HepG2 (cell line): ENCODE measurements at regions not wholly inside any gene's neighbourhood (a gene's known extent, or its start where the extent isn't known, plus 50 kb on each side); places are given as distances from the start of the nearest gene placed in this dataset.

Experiments used
- GATAD2A ChIP-seq: IDR thresholded peaks from 2 replicates; pipeline ENCODE4 v1.6.1; 2016
- GLI4 ChIP-seq: sonication (generic); formaldehyde crosslinking; IDR thresholded peaks from 2 replicates; pipeline ENCODE4 v1.5.1; 2020; ENCODE audit warnings: missing genetic modification reagents, mild to moderate bottlenecking, moderate library complexity, borderline replicate concordance
- HOXA9 ChIP-seq: sonication (generic); formaldehyde crosslinking; IDR thresholded peaks from 2 replicates; pipeline ENCODE4 v1.8.1; 2022; ENCODE audit warnings: missing genetic modification reagents, mild to moderate bottlenecking, moderate library complexity, borderline replicate concordance
- POLR2AphosphoS5 ChIP-seq: IDR thresholded peaks from 2 replicates; pipeline ENCODE4 v1.6.1; 2012; ENCODE audit warnings: low read depth, low read length
- PTBP1 ChIP-seq: fragments of 200-400 bp; formaldehyde crosslinking; IDR thresholded peaks from 2 replicates; pipeline ENCODE4 v1.6.1; 2018; ENCODE audit warnings: low read length, low read depth; ENCODE audit not compliant: poor library complexity, severe bottlenecking
- RARA ChIP-seq: IDR thresholded peaks from 2 replicates; pipeline ENCODE4 v1.6.1; 2016; ENCODE audit warnings: missing genetic modification reagents, missing compliant biosample characterization
- REPIN1 ChIP-seq: sonication (generic); formaldehyde crosslinking; IDR thresholded peaks from 2 replicates; pipeline ENCODE4 v1.8.0; 2022; ENCODE audit warnings: missing genetic modification reagents, low read depth, mild to moderate bottlenecking, borderline replicate concordance
- SALL1 ChIP-seq: sonication (generic); formaldehyde crosslinking; IDR thresholded peaks from 2 replicates; pipeline ENCODE4 v1.8.0; 2022; ENCODE audit warnings: mild to moderate bottlenecking, missing genetic modification reagents
- SKI ChIP-seq: fragments of 450-650 bp; IDR thresholded peaks from one replicate; pipeline ENCODE4 v1.6.1; 2018; ENCODE audit warnings: mild to moderate bottlenecking; ENCODE audit not compliant: partially characterized antibody
- ZBTB7B ChIP-seq: sonication (generic); formaldehyde crosslinking; IDR thresholded peaks from 2 replicates; pipeline ENCODE4 v1.4.0; 2020; ENCODE audit warnings: missing genetic modification reagents
- ZNF331 ChIP-seq: sonication (generic); formaldehyde crosslinking; IDR thresholded peaks from 2 replicates; pipeline ENCODE4 v1.4.0; 2020; ENCODE audit warnings: missing genetic modification reagents
- ZNF350 ChIP-seq: sonication (generic); formaldehyde crosslinking; IDR thresholded peaks from 2 replicates; pipeline ENCODE4 v1.4.0; 2020; ENCODE audit warnings: mild to moderate bottlenecking, low read depth, missing genetic modification reagents, borderline replicate concordance
- ZNF746 ChIP-seq: sonication (generic); formaldehyde crosslinking; IDR thresholded peaks from 2 replicates; pipeline ENCODE4 v1.8.0; 2022; ENCODE audit warnings: mild to moderate bottlenecking, missing genetic modification reagents
- ZNF766 ChIP-seq: sonication (generic); formaldehyde crosslinking; IDR thresholded peaks from 2 replicates; pipeline ENCODE4 v1.5.0; 2020; ENCODE audit warnings: missing genetic modification reagents, borderline replicate concordance
- ZSCAN30 ChIP-seq: sonication (generic); formaldehyde crosslinking; IDR thresholded peaks from 2 replicates; pipeline ENCODE4 v1.5.0; 2020; ENCODE audit warnings: mild to moderate bottlenecking, missing genetic modification reagents
- TF ChIP-seq, protein P1 (sequence below): sonication (generic); formaldehyde crosslinking; IDR thresholded peaks from 2 replicates; pipeline ENCODE4 v1.9.0; 2022; ENCODE audit warnings: low read depth, missing genetic modification reagents
- TF ChIP-seq, protein P2 (sequence below): sonication (generic); formaldehyde crosslinking; IDR thresholded peaks from 2 replicates; pipeline ENCODE4 v1.5.1; 2020; ENCODE audit warnings: mild to moderate bottlenecking, missing genetic modification reagents, moderate library complexity
- TF ChIP-seq, protein P3 (sequence below): sonication (generic); formaldehyde crosslinking; IDR thresholded peaks from 2 replicates; pipeline ENCODE4 v1.4.0; 2020; ENCODE audit warnings: low read depth, mild to moderate bottlenecking, missing genetic modification reagents
- TF ChIP-seq, protein P4 (sequence below): sonication (generic); formaldehyde crosslinking; IDR thresholded peaks from 2 replicates; pipeline ENCODE4 v1.9.0; 2022; ENCODE audit warnings: missing genetic modification reagents, mild to moderate bottlenecking, borderline replicate concordance

DNA sequence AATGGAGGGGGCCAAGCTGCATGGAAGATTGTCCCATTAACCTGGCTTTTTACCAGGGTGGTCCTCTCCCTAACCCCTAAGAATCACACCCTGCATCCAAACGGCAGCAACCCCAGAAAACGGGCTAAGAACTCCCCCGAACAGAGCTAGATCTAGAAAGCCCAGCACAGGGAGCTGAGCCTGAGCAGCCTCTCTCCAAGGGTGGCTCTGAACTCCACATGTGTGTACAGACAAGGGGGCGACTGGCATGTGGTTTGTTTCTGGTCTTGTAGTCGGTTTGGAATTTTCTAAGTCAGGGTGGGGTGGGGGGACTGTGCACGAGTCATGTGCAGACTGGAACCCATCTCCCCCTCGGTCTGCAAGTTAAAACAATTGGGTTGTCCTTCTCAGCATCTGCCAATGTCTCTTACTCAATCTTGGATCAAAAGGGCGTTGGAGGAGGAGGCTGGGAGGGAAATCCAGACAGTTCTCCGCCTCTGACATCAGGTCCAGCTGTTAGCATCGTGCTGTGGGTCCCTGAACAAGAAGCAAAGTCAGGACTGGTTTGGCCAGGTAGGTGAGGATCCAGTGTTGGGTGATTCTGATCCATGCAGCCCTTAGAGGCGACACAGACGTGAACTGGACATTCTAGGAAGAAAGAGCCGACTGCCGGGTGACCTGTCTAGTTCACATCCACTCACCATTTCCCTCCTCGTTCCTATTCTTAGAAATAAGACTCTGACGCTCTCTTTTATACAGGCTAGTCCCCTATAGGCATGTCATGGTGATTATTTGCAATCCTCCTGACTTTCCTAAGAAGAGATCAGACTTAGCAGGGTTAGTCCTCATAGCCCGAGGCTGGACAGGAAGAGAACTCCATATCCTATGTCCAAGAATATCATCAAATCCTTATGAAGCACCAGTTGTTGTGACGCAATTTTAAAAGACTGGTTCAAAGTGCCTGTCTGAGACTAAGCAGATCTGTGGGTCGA, 381.8 kb downstream of the SOX9 start (continued):
- TF ChIP-seq, protein P1, sequence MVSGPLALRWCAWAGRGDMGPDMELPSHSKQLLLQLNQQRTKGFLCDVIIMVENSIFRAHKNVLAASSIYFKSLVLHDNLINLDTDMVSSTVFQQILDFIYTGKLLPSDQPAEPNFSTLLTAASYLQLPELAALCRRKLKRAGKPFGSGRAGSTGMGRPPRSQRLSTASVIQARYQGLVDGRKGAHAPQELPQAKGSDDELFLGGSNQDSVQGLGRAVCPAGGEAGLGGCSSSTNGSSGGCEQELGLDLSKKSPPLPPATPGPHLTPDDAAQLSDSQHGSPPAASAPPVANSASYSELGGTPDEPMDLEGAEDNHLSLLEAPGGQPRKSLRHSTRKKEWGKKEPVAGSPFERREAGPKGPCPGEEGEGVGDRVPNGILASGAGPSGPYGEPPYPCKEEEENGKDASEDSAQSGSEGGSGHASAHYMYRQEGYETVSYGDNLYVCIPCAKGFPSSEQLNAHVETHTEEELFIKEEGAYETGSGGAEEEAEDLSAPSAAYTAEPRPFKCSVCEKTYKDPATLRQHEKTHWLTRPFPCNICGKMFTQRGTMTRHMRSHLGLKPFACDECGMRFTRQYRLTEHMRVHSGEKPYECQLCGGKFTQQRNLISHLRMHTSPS (CRISPR knock-in tag) = peak; percentile 43; the same call in 1 of the 2 replicates
- peak; percentile 75 for TF ChIP-seq REPIN1 (CRISPR knock-in tag)
- no peak for TF ChIP-seq PTBP1
- TF ChIP-seq ZSCAN30 (CRISPR knock-in tag) = 0 out of 2 replicates have a peak, but pooled peaks have one; percentile 7
- TF ChIP-seq, protein P2, sequence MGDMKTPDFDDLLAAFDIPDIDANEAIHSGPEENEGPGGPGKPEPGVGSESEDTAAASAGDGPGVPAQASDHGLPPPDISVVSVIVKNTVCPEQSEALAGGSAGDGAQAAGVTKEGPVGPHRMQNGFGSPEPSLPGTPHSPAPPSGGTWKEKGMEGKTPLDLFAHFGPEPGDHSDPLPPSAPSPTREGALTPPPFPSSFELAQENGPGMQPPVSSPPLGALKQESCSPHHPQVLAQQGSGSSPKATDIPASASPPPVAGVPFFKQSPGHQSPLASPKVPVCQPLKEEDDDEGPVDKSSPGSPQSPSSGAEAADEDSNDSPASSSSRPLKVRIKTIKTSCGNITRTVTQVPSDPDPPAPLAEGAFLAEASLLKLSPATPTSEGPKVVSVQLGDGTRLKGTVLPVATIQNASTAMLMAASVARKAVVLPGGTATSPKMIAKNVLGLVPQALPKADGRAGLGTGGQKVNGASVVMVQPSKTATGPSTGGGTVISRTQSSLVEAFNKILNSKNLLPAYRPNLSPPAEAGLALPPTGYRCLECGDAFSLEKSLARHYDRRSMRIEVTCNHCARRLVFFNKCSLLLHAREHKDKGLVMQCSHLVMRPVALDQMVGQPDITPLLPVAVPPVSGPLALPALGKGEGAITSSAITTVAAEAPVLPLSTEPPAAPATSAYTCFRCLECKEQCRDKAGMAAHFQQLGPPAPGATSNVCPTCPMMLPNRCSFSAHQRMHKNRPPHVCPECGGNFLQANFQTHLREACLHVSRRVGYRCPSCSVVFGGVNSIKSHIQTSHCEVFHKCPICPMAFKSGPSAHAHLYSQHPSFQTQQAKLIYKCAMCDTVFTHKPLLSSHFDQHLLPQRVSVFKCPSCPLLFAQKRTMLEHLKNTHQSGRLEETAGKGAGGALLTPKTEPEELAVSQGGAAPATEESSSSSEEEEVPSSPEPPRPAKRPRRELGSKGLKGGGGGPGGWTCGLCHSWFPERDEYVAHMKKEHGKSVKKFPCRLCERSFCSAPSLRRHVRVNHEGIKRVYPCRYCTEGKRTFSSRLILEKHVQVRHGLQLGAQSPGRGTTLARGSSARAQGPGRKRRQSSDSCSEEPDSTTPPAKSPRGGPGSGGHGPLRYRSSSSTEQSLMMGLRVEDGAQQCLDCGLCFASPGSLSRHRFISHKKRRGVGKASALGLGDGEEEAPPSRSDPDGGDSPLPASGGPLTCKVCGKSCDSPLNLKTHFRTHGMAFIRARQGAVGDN = peak; percentile 7
- no peak for TF ChIP-seq HOXA9
- peak; percentile 51; the same call in 1 of the 2 replicates for TF ChIP-seq ZNF331 (CRISPR knock-in tag)
- peak; percentile 38; the same call in 1 of the 2 replicates for TF ChIP-seq ZBTB7B
- 0 out of 2 replicates have a peak, but pooled peaks have one; percentile 42 for TF ChIP-seq ZNF766 (CRISPR knock-in tag)
- TF ChIP-seq SALL1 (CRISPR knock-in tag) = peak; percentile 74
- TF ChIP-seq RARA (CRISPR knock-in tag) = peak; percentile 68
- TF ChIP-seq ZNF746 (CRISPR knock-in tag) = peak; percentile 75
- peak; percentile 76; the same call in 1 of the 2 replicates for TF ChIP-seq GLI4 (CRISPR knock-in tag)
- TF ChIP-seq, protein P3, sequence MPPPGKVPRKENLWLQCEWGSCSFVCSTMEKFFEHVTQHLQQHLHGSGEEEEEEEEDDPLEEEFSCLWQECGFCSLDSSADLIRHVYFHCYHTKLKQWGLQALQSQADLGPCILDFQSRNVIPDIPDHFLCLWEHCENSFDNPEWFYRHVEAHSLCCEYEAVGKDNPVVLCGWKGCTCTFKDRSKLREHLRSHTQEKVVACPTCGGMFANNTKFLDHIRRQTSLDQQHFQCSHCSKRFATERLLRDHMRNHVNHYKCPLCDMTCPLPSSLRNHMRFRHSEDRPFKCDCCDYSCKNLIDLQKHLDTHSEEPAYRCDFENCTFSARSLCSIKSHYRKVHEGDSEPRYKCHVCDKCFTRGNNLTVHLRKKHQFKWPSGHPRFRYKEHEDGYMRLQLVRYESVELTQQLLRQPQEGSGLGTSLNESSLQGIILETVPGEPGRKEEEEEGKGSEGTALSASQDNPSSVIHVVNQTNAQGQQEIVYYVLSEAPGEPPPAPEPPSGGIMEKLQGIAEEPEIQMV (CRISPR knock-in tag) = no peak
- TF ChIP-seq GATAD2A = peak; percentile 75
- TF ChIP-seq SKI = peak; percentile 75
- TF ChIP-seq, protein P4, sequence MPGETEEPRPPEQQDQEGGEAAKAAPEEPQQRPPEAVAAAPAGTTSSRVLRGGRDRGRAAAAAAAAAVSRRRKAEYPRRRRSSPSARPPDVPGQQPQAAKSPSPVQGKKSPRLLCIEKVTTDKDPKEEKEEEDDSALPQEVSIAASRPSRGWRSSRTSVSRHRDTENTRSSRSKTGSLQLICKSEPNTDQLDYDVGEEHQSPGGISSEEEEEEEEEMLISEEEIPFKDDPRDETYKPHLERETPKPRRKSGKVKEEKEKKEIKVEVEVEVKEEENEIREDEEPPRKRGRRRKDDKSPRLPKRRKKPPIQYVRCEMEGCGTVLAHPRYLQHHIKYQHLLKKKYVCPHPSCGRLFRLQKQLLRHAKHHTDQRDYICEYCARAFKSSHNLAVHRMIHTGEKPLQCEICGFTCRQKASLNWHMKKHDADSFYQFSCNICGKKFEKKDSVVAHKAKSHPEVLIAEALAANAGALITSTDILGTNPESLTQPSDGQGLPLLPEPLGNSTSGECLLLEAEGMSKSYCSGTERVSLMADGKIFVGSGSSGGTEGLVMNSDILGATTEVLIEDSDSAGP = 0 out of 2 replicates have a peak, but pooled peaks have one; percentile 31
- TF ChIP-seq ZNF350 (CRISPR knock-in tag) = peak; percentile 52; the same call in 1 of the 2 replicates
- peak; percentile 32 for TF ChIP-seq POLR2AphosphoS5
